ENCODE measurements at regions not wholly inside any gene's neighbourhood (a gene's known extent, or its start where the extent isn't known, plus 50 kb on each side); places are given as distances from the start of the nearest gene placed in this dataset.

DNA sequence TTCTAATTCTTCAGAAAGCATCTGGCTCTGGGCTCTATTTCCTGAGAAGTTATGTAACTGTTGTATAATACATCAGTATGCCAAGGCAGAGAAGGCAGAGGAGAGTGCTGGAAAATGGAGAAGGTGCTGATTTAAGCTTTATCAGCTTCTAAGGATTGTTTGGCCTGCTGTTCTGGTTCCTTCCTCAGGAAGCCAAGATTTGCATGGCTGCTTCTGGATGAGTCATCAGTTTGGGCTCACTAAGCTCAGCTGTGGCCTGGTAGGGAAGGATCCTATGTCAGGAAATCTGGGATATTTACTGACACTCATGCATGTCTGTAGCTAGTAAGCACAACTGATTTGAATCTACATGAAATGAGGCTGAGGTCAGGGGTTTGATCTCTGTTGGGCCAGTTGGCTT, 73.2 kb upstream of the ADGRL4 start:
- TF ChIP-seq POLR2AphosphoS5 (IDR thresholded peaks at IDR 0.05) (peak; percentile 37 to 45), POLR2A (IDR thresholded peaks at IDR 0.05; ENCODE audit: low read depth) (no peak), EP300 (IDR thresholded peaks at IDR 0.05) (no peak)
- TF ChIP-seq, protein P1, sequence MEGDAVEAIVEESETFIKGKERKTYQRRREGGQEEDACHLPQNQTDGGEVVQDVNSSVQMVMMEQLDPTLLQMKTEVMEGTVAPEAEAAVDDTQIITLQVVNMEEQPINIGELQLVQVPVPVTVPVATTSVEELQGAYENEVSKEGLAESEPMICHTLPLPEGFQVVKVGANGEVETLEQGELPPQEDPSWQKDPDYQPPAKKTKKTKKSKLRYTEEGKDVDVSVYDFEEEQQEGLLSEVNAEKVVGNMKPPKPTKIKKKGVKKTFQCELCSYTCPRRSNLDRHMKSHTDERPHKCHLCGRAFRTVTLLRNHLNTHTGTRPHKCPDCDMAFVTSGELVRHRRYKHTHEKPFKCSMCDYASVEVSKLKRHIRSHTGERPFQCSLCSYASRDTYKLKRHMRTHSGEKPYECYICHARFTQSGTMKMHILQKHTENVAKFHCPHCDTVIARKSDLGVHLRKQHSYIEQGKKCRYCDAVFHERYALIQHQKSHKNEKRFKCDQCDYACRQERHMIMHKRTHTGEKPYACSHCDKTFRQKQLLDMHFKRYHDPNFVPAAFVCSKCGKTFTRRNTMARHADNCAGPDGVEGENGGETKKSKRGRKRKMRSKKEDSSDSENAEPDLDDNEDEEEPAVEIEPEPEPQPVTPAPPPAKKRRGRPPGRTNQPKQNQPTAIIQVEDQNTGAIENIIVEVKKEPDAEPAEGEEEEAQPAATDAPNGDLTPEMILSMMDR (IDR thresholded peaks at IDR 0.05): no peak
